ENCODE measurements at regions not wholly inside any gene's neighbourhood (a gene's known extent, or its start where the extent isn't known, plus 50 kb on each side); places are given as distances from the start of the nearest gene placed in this dataset.

DNA sequence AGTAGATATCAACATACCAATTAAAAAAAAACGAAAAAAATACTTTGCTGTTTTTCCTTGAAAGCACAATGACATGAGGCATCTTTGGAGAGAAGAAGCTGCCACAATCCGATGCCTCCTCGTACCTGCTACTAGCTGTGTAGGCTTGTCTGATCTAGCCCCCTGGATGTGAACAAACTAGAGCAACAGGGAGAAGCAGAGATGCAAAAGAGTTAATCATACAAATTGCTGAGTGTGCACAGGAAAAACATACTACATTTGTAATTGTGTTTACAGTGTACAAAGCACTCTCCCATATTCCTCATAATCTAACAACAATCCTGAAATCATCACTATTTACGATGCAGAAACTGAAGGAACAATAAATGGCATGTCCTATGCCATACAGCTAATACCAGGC is 227.0 kb upstream of the CTNNB1 start:
- TF ChIP-seq SP1 (IDR thresholded peaks at IDR 0.05) (no peak), BHLHE40 (IDR thresholded peaks at IDR 0.05; ENCODE audit: borderline replicate concordance) (no peak), NFRKB (IDR thresholded peaks at IDR 0.05) (no peak), LEF1 (IDR thresholded peaks at IDR 0.05; ENCODE audit: borderline replicate concordance) (no peak), ARNT (IDR thresholded peaks at IDR 0.05) (no peak), FOXM1 (IDR thresholded peaks at IDR 0.05; ENCODE audit: borderline replicate concordance) (no peak), CTBP1 (IDR thresholded peaks at IDR 0.05; ENCODE audit: borderline replicate concordance) (no peak), FOXA1 (IDR thresholded peaks at IDR 0.05) (no peak), SUZ12 (IDR thresholded peaks at IDR 0.05) (no peak), HDGF (IDR thresholded peaks at IDR 0.05; ENCODE audit: borderline replicate concordance) (no peak), L3MBTL2 (conservative IDR thresholded peaks at IDR 0.05) (no peak), PKNOX1 (IDR thresholded peaks at IDR 0.05) (no peak), TARDBP (IDR thresholded peaks at IDR 0.05) (no peak)
